ENCODE measurements at regions not wholly inside any gene's neighbourhood (a gene's known extent, or its start where the extent isn't known, plus 50 kb on each side); places are given as distances from the start of the nearest gene placed in this dataset.

DNA sequence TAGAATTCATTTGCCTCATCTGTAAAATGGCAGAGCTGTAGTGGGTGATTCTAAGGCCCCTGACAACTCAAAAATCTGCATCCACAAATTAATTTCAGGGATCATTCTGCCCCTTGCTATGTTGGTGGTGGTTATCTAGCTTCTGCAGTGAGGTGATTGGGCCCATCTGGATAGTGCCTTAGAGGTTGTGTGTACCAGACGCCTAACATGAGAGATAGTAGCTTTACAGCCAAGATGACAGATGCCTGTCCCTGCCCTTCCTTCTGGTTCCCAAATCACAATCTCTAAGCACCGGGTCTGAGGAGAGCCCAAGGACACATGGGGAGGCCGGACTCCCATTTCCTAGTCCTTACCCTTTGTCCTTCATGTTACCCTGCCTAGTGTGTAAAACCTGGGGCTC, 51.1 kb upstream of the TNP1 start:
- Histone ChIP-seq H3K27me3 (replicated peaks in 1 of 2; ENCODE audit: control insufficient read depth in 2 of 2, insufficient read depth in 2 of 2, low read length in 1 of 2) (peaks cover 0 to 2% of the 10 kb centered on the region in 2 experiments; a peak in 1 of 4 replicates), H3K79me2 (ENCODE audit: control insufficient read depth, insufficient read depth, low read length) (no peaks in the 10 kb centered on the region), H3K27ac (ENCODE audit: control insufficient read depth, insufficient read depth) (no peak overlapping the region), H3K36me3 (ENCODE audit: control insufficient read depth in 2 of 2, insufficient read depth in 2 of 2, low read length in 1 of 2) (no peaks in the 10 kb centered on the region), H4K20me1 (ENCODE audit: control insufficient read depth, insufficient read depth) (no peaks in the 10 kb centered on the region), H3K4me3 (no peak overlapping the region), H3K9me3 (replicated peaks; ENCODE audit: control insufficient read depth, insufficient read depth, low read length) (no peaks in the 10 kb centered on the region; the same call in 2 of the 3 replicates), H3K9ac (ENCODE audit: control insufficient read depth, insufficient read depth, low read length) (no peak overlapping the region), H3K4me1 (ENCODE audit: control insufficient read depth, insufficient read depth, low read length) (no peaks in the 10 kb centered on the region), H3K4me2 (ENCODE audit: control insufficient read depth, insufficient read depth) (no peak overlapping the region), H2AFZ (ENCODE audit: control insufficient read depth, low read depth, low read length) (no peak overlapping the region)
- ChIA-PET SMC1A (ENCODE audit: uncharacterized antibody, unreplicated experiment) (no interaction called here), CTCF (interaction anchor here (0.6 to 1.3 kb wide), 2 partner anchors 37 to 194 kb away, joined by 3 to 5 read pairs; no protein-coding TSS in a partner anchor), RAD21 (ENCODE audit: unreplicated experiment) (no interaction called here), POLR2A (no interaction called here)
- intact Hi-C loops (cut with micrococcal nuclease; ENCODE audit: unreplicated experiment) (no loop called here), in situ Hi-C loops (cut with MboI) (no loop called here)
- BruUV-seq (replicated peaks) = no TSS peak
- FAIRE-seq (no peak), DNase-seq (ENCODE audit: low read depth, low spot score) (no peak), ATAC-seq (no peak)
- WGBS (ENCODE audit: insufficient coverage, insufficient replicate concordance, low lambda C conversion rate, missing lambda C conversion rate) = 4% methylated on average over 3 of the region's 3 CpGs
- TF ChIP-seq, protein P1, sequence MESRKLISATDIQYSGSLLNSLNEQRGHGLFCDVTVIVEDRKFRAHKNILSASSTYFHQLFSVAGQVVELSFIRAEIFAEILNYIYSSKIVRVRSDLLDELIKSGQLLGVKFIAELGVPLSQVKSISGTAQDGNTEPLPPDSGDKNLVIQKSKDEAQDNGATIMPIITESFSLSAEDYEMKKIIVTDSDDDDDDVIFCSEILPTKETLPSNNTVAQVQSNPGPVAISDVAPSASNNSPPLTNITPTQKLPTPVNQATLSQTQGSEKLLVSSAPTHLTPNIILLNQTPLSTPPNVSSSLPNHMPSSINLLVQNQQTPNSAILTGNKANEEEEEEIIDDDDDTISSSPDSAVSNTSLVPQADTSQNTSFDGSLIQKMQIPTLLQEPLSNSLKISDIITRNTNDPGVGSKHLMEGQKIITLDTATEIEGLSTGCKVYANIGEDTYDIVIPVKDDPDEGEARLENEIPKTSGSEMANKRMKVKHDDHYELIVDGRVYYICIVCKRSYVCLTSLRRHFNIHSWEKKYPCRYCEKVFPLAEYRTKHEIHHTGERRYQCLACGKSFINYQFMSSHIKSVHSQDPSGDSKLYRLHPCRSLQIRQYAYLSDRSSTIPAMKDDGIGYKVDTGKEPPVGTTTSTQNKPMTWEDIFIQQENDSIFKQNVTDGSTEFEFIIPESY (IDR thresholded peaks at IDR 0.05) = no peak
- no peak for TF ChIP-seq ZNF384 (IDR thresholded peaks at IDR 0.05; ENCODE audit: borderline replicate concordance, low read depth, low read length)

DNA sequence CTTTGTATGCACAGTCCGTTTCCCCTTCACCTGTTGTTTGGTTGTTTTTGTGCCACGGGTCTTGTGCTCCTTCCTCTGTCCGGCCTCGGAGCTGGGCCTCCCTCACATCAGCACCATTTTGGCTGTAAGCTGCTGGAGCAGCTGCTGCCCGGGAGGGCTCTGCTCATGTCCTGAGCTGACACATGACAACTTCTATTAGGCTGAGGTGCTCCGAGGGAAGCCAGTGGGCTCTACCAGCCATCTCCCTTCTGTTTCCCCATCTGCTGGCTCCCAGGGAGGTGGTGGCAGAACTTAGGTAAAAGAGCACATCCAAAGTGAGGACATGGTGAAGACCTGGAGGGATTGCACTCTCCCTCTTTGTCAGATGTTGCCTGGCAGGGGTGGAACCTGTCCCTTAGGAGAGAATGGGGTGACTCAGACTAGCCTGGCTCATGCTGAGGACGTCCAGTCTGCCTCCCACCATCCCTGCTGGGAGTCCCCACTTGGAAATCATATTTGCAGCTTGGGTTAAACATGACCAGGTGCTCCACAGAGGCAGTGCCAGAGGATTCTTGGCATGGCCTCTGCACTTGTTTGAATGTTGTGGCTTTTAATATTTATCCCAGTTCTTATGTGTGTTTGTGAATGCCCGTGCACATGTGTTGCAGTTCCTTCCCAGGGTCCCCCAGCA, 49.8 kb upstream of the TNP1 start:
- Histone ChIP-seq H3K36me3 (ENCODE audit: control insufficient read depth in 2 of 2, insufficient read depth in 2 of 2, low read length in 1 of 2) (no peaks in the 10 kb centered on the region), H3K9me3 (replicated peaks; ENCODE audit: control insufficient read depth, insufficient read depth, low read length) (no peaks in the 10 kb centered on the region; the same call in 2 of the 3 replicates), H3K27me3 (replicated peaks in 1 of 2; ENCODE audit: control insufficient read depth in 2 of 2, insufficient read depth in 2 of 2, low read length in 1 of 2) (peaks cover 0 to 2% of the 10 kb centered on the region in 2 experiments; a peak in 1 of 4 replicates), H3K4me3 (no peak overlapping the region), H3K4me1 (ENCODE audit: control insufficient read depth, insufficient read depth, low read length) (no peaks in the 10 kb centered on the region), H4K20me1 (ENCODE audit: control insufficient read depth, insufficient read depth) (no peaks in the 10 kb centered on the region), H2AFZ (ENCODE audit: control insufficient read depth, low read depth, low read length) (no peak overlapping the region), H3K79me2 (ENCODE audit: control insufficient read depth, insufficient read depth, low read length) (no peaks in the 10 kb centered on the region), H3K9ac (ENCODE audit: control insufficient read depth, insufficient read depth, low read length) (no peak overlapping the region), H3K27ac (ENCODE audit: control insufficient read depth, insufficient read depth) (no peak overlapping the region), H3K4me2 (ENCODE audit: control insufficient read depth, insufficient read depth) (no peak overlapping the region)
- 7% methylated on average over 8 of the region's 8 CpGs for WGBS (ENCODE audit: insufficient coverage, insufficient replicate concordance, low lambda C conversion rate, missing lambda C conversion rate)
- no peak for ATAC-seq
- BruUV-seq (replicated peaks) = no TSS peak
- ChIA-PET POLR2A (no interaction called here), RAD21 (ENCODE audit: unreplicated experiment) (no interaction called here), CTCF (interaction anchor here (1.3 kb wide), 1 partner anchor 39 kb away, joined by 5 read pairs; no protein-coding TSS in a partner anchor), SMC1A (ENCODE audit: uncharacterized antibody, unreplicated experiment) (interaction anchor here (0.9 to 1.2 kb wide), 3 partner anchors 11 to 371 kb away, joined by 3 to 4 read pairs (median 3); no protein-coding TSS in a partner anchor)
- intact Hi-C loops (cut with micrococcal nuclease; ENCODE audit: unreplicated experiment) = no loop called here
- DNase-seq (ENCODE audit: low read depth, low spot score) = no peak
- in situ Hi-C loops (cut with MboI) = no loop called here
- no peak for FAIRE-seq
- TF ChIP-seq SMAD1 (IDR thresholded peaks at IDR 0.05; ENCODE audit: low read depth, partially characterized antibody) = no peak
- TF ChIP-seq, protein P2, sequence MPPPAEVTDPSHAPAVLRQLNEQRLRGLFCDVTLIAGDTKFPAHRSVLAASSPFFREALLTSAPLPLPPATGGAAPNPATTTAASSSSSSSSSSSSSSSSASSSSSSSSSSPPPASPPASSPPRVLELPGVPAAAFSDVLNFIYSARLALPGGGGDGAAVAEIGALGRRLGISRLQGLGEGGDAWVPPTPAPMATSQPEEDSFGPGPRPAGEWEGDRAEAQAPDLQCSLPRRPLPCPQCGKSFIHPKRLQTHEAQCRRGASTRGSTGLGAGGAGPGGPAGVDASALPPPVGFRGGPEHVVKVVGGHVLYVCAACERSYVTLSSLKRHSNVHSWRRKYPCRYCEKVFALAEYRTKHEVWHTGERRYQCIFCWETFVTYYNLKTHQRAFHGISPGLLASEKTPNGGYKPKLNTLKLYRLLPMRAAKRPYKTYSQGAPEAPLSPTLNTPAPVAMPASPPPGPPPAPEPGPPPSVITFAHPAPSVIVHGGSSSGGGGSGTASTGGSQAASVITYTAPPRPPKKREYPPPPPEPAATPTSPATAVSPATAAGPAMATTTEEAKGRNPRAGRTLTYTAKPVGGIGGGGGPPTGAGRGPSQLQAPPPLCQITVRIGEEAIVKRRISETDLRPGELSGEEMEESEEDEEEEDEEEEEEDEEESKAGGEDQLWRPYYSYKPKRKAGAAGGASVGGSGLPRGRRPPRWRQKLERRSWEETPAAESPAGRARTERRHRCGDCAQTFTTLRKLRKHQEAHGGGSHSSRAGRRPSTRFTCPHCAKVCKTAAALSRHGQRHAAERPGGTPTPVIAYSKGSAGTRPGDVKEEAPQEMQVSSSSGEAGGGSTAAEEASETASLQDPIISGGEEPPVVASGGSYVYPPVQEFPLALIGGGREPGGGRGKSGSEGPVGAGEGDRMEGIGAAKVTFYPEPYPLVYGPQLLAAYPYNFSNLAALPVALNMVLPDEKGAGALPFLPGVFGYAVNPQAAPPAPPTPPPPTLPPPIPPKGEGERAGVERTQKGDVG (CRISPR knock-in tag; IDR thresholded peaks at IDR 0.05) = no peak
- TF ChIP-seq, protein P3, sequence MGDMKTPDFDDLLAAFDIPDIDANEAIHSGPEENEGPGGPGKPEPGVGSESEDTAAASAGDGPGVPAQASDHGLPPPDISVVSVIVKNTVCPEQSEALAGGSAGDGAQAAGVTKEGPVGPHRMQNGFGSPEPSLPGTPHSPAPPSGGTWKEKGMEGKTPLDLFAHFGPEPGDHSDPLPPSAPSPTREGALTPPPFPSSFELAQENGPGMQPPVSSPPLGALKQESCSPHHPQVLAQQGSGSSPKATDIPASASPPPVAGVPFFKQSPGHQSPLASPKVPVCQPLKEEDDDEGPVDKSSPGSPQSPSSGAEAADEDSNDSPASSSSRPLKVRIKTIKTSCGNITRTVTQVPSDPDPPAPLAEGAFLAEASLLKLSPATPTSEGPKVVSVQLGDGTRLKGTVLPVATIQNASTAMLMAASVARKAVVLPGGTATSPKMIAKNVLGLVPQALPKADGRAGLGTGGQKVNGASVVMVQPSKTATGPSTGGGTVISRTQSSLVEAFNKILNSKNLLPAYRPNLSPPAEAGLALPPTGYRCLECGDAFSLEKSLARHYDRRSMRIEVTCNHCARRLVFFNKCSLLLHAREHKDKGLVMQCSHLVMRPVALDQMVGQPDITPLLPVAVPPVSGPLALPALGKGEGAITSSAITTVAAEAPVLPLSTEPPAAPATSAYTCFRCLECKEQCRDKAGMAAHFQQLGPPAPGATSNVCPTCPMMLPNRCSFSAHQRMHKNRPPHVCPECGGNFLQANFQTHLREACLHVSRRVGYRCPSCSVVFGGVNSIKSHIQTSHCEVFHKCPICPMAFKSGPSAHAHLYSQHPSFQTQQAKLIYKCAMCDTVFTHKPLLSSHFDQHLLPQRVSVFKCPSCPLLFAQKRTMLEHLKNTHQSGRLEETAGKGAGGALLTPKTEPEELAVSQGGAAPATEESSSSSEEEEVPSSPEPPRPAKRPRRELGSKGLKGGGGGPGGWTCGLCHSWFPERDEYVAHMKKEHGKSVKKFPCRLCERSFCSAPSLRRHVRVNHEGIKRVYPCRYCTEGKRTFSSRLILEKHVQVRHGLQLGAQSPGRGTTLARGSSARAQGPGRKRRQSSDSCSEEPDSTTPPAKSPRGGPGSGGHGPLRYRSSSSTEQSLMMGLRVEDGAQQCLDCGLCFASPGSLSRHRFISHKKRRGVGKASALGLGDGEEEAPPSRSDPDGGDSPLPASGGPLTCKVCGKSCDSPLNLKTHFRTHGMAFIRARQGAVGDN (IDR thresholded peaks at IDR 0.05) = no peak
- no peak for TF ChIP-seq JUND (IDR thresholded peaks at IDR 0.05; ENCODE audit: low read depth, low read length)

Measured in GM12878 (cell line).